ENCODE measurements at regions not wholly inside any gene's neighbourhood (a gene's known extent, or its start where the extent isn't known, plus 50 kb on each side); places are given as distances from the start of the nearest gene placed in this dataset.

GRCh38 chr12:30437616-30438015, 258.1 kb downstream of the IPO8 start:
- H3K9me3 ChIP-seq (ENCODE audit: insufficient read depth, low read depth, low read length): no peaks in the 10 kb centered on the region
- no peaks in the 10 kb centered on the region for H3K27me3 ChIP-seq (ENCODE audit: insufficient read depth, low read length)
- no peaks in the 10 kb centered on the region for H3K4me1 ChIP-seq (ENCODE audit: insufficient read depth, low read length)
- no peak overlapping the region for H3K4me3 ChIP-seq (ENCODE audit: low read length)
- no peaks in the 10 kb centered on the region for H3K36me3 ChIP-seq (ENCODE audit: insufficient read depth, low read length)
- H3K9ac ChIP-seq (ENCODE audit: low read depth, low read length): no peak overlapping the region
- H3K27ac ChIP-seq (ENCODE audit: low read depth, low read length): no peak overlapping the region

GRCh38 chr12:30437044-30437443, 258.6 kb downstream of the IPO8 start:
- no peak overlapping the region for H3K27ac ChIP-seq (ENCODE audit: low read depth, low read length)

GRCh38 chr12:30428098-30428497, 267.6 kb downstream of the IPO8 start:
- H3K27ac ChIP-seq (ENCODE audit: low read depth, low read length): no peak overlapping the region
- H3K27me3 ChIP-seq (ENCODE audit: insufficient read depth, low read length): no peaks in the 10 kb centered on the region
- WGBS: 94% methylated on average over 1 of the region's 1 CpG
- H3K36me3 ChIP-seq (ENCODE audit: insufficient read depth, low read length): no peaks in the 10 kb centered on the region
- H3K9me3 ChIP-seq (ENCODE audit: insufficient read depth, low read depth, low read length): peaks cover 45% of the 10 kb centered on the region
- no peaks in the 10 kb centered on the region for H3K4me1 ChIP-seq (ENCODE audit: insufficient read depth, low read length)
- no peak overlapping the region for H3K4me3 ChIP-seq (ENCODE audit: low read length)
- H3K9ac ChIP-seq (ENCODE audit: low read depth, low read length): no peak overlapping the region

More at GRCh38 chr12:30437044-30437443, 258.6 kb downstream of the IPO8 start:
- Histone ChIP-seq H3K9ac (ENCODE audit: low read depth, low read length) (no peak overlapping the region), H3K9me3 (ENCODE audit: insufficient read depth, low read depth, low read length) (no peaks in the 10 kb centered on the region), H3K4me1 (ENCODE audit: insufficient read depth, low read length) (no peaks in the 10 kb centered on the region), H3K4me3 (ENCODE audit: low read length) (no peak overlapping the region), H3K36me3 (ENCODE audit: insufficient read depth, low read length) (no peaks in the 10 kb centered on the region), H3K27me3 (ENCODE audit: insufficient read depth, low read length) (no peaks in the 10 kb centered on the region)
- 71% methylated on average over 4 of the region's 5 CpGs for WGBS

GRCh38 chr12:30427555-30427954, 268.1 kb downstream of the IPO8 start:
- Histone ChIP-seq H3K9me3 (ENCODE audit: insufficient read depth, low read depth, low read length) (peaks cover 48% of the 10 kb centered on the region), H3K36me3 (ENCODE audit: insufficient read depth, low read length) (no peaks in the 10 kb centered on the region), H3K4me1 (ENCODE audit: insufficient read depth, low read length) (no peaks in the 10 kb centered on the region), H3K9ac (ENCODE audit: low read depth, low read length) (no peak overlapping the region), H3K4me3 (ENCODE audit: low read length) (no peak overlapping the region), H3K27me3 (ENCODE audit: insufficient read depth, low read length) (no peaks in the 10 kb centered on the region), H3K27ac (ENCODE audit: low read depth, low read length) (no peak overlapping the region)
- 91% methylated on average over 1 of the region's 1 CpG for WGBS

GRCh38 chr12:30425445-30425844, 270.2 kb downstream of the IPO8 start:
- Histone ChIP-seq H3K9ac (ENCODE audit: low read depth, low read length) (no peak overlapping the region), H3K9me3 (ENCODE audit: insufficient read depth, low read depth, low read length) (peaks cover 48% of the 10 kb centered on the region), H3K4me3 (ENCODE audit: low read length) (no peak overlapping the region), H3K27ac (ENCODE audit: low read depth, low read length) (no peak overlapping the region), H3K4me1 (ENCODE audit: insufficient read depth, low read length) (no peaks in the 10 kb centered on the region), H3K27me3 (ENCODE audit: insufficient read depth, low read length) (no peaks in the 10 kb centered on the region), H3K36me3 (ENCODE audit: insufficient read depth, low read length) (no peaks in the 10 kb centered on the region)
- WGBS: 90% methylated on average over 3 of the region's 3 CpGs

- no peak overlapping the region for H3K9ac ChIP-seq (ENCODE audit: low read depth, low read length)
- no peaks in the 10 kb centered on the region for H3K36me3 ChIP-seq (ENCODE audit: insufficient read depth, low read length)
- H3K4me1 ChIP-seq (ENCODE audit: insufficient read depth, low read length): no peaks in the 10 kb centered on the region
- H3K9me3 ChIP-seq (ENCODE audit: insufficient read depth, low read depth, low read length): peaks cover 44% of the 10 kb centered on the region
- 91% methylated on average over 5 of the region's 5 CpGs for WGBS
- H3K4me3 ChIP-seq (ENCODE audit: low read length): no peak overlapping the region
- no peaks in the 10 kb centered on the region for H3K27me3 ChIP-seq (ENCODE audit: insufficient read depth, low read length)
- H3K27ac ChIP-seq (ENCODE audit: low read depth, low read length): no peak overlapping the region
Measured at GRCh38 chr12:30423330-30423729, 272.3 kb downstream of the IPO8 start.

GRCh38 chr12:30422844-30423243, 272.8 kb downstream of the IPO8 start:
- Histone ChIP-seq H3K27ac (ENCODE audit: low read depth, low read length) (no peak overlapping the region), H3K9me3 (ENCODE audit: insufficient read depth, low read depth, low read length) (peaks cover 44% of the 10 kb centered on the region), H3K9ac (ENCODE audit: low read depth, low read length) (no peak overlapping the region), H3K36me3 (ENCODE audit: insufficient read depth, low read length) (no peaks in the 10 kb centered on the region), H3K4me1 (ENCODE audit: insufficient read depth, low read length) (no peaks in the 10 kb centered on the region), H3K27me3 (ENCODE audit: insufficient read depth, low read length) (no peaks in the 10 kb centered on the region), H3K4me3 (ENCODE audit: low read length) (no peak overlapping the region)
- WGBS: 92% methylated on average over 1 of the region's 1 CpG

- Histone ChIP-seq H3K4me1 (ENCODE audit: insufficient read depth, low read length) (no peaks in the 10 kb centered on the region), H3K27me3 (ENCODE audit: insufficient read depth, low read length) (no peaks in the 10 kb centered on the region), H3K36me3 (ENCODE audit: insufficient read depth, low read length) (no peaks in the 10 kb centered on the region), H3K4me3 (ENCODE audit: low read length) (no peak overlapping the region), H3K9ac (ENCODE audit: low read depth, low read length) (no peak overlapping the region), H3K9me3 (ENCODE audit: insufficient read depth, low read depth, low read length) (peaks cover 28% of the 10 kb centered on the region), H3K27ac (ENCODE audit: low read depth, low read length) (no peak overlapping the region)
- 80% methylated on average over 3 of the region's 3 CpGs for WGBS
Measured at GRCh38 chr12:30420561-30420960, 275.1 kb downstream of the IPO8 start.

- H3K27ac ChIP-seq (ENCODE audit: low read depth, low read length): no peak overlapping the region
- H3K27me3 ChIP-seq (ENCODE audit: insufficient read depth, low read length): no peaks in the 10 kb centered on the region
- no peak overlapping the region for H3K4me3 ChIP-seq (ENCODE audit: low read length)
- no peaks in the 10 kb centered on the region for H3K36me3 ChIP-seq (ENCODE audit: insufficient read depth, low read length)
- H3K9ac ChIP-seq (ENCODE audit: low read depth, low read length): no peak overlapping the region
- 91% methylated on average over 5 of the region's 5 CpGs for WGBS
- peaks cover 2% of the 10 kb centered on the region; the same call in 1 of the 2 replicates for H3K9me3 ChIP-seq (ENCODE audit: insufficient read depth, low read depth, low read length)
- H3K4me1 ChIP-seq (ENCODE audit: insufficient read depth, low read length): no peaks in the 10 kb centered on the region
Measured at GRCh38 chr12:30417697-30418231, 277.9 kb downstream of the IPO8 start.

- H3K27me3 ChIP-seq (ENCODE audit: insufficient read depth, low read length): no peaks in the 10 kb centered on the region
- H3K4me1 ChIP-seq (ENCODE audit: insufficient read depth, low read length): no peaks in the 10 kb centered on the region
- WGBS: 92% methylated on average over 3 of the region's 3 CpGs
- H3K9ac ChIP-seq (ENCODE audit: low read depth, low read length): no peak overlapping the region
- no peak overlapping the region for H3K4me3 ChIP-seq (ENCODE audit: low read length)
- H3K27ac ChIP-seq (ENCODE audit: low read depth, low read length): no peak overlapping the region
- no peaks in the 10 kb centered on the region for H3K36me3 ChIP-seq (ENCODE audit: insufficient read depth, low read length)
- no peaks in the 10 kb centered on the region for H3K9me3 ChIP-seq (ENCODE audit: insufficient read depth, low read depth, low read length)
Measured at GRCh38 chr12:30416631-30417030, 279.0 kb downstream of the IPO8 start.

GRCh38 chr12:30415777-30416176, 279.9 kb downstream of the IPO8 start:
- Histone ChIP-seq H3K36me3 (ENCODE audit: insufficient read depth, low read length) (no peaks in the 10 kb centered on the region), H3K9ac (ENCODE audit: low read depth, low read length) (no peak overlapping the region), H3K27me3 (ENCODE audit: insufficient read depth, low read length) (no peaks in the 10 kb centered on the region), H3K9me3 (ENCODE audit: insufficient read depth, low read depth, low read length) (no peaks in the 10 kb centered on the region), H3K27ac (ENCODE audit: low read depth, low read length) (no peak overlapping the region), H3K4me3 (ENCODE audit: low read length) (no peak overlapping the region), H3K4me1 (ENCODE audit: insufficient read depth, low read length) (no peaks in the 10 kb centered on the region)
- WGBS: 94% methylated on average over 4 of the region's 4 CpGs

GRCh38 chr12:30414507-30414906, 281.2 kb downstream of the IPO8 start:
- no peaks in the 10 kb centered on the region for H3K9me3 ChIP-seq (ENCODE audit: insufficient read depth, low read depth, low read length)
- H3K27me3 ChIP-seq (ENCODE audit: insufficient read depth, low read length): no peaks in the 10 kb centered on the region
- H3K36me3 ChIP-seq (ENCODE audit: insufficient read depth, low read length): no peaks in the 10 kb centered on the region

More at GRCh38 chr12:30414507-30414906, 281.2 kb downstream of the IPO8 start:
- Histone ChIP-seq H3K4me1 (ENCODE audit: insufficient read depth, low read length) (no peaks in the 10 kb centered on the region), H3K27ac (ENCODE audit: low read depth, low read length) (no peak overlapping the region), H3K9ac (ENCODE audit: low read depth, low read length) (no peak overlapping the region), H3K4me3 (ENCODE audit: low read length) (no peak overlapping the region)

All from HUES64 (cell line).